WTC11 (cell line): ENCODE measurements at regions not wholly inside any gene's neighbourhood (a gene's known extent, or its start where the extent isn't known, plus 50 kb on each side); places are given as distances from the start of the nearest gene placed in this dataset.

Source experiments
- ATF1 ChIP-seq: sonication (generic); formaldehyde crosslinking; IDR thresholded peaks from 2 replicates; pipeline ENCODE4 v1.8.1; 2023; ENCODE audit warnings: mild to moderate bottlenecking, moderate library complexity, missing genetic modification reagents
- CREB1 ChIP-seq: sonication (generic); formaldehyde crosslinking; IDR thresholded peaks from 2 replicates; pipeline ENCODE4 v1.8.0; 2023; ENCODE audit warnings: mild to moderate bottlenecking, missing genetic modification reagents
- ELF4 ChIP-seq: sonication (generic); formaldehyde crosslinking; IDR thresholded peaks from 2 replicates; pipeline ENCODE4 v1.8.1; 2022; ENCODE audit warnings: low read depth, mild to moderate bottlenecking, moderate library complexity, missing genetic modification reagents
- FOXJ3 ChIP-seq: sonication (generic); formaldehyde crosslinking; IDR thresholded peaks from 2 replicates; pipeline ENCODE4 v1.9.0; 2021; ENCODE audit warnings: missing genetic modification reagents, mild to moderate bottlenecking, borderline replicate concordance
- FOXK1 ChIP-seq: sonication (generic); formaldehyde crosslinking; IDR thresholded peaks from 2 replicates; pipeline ENCODE4 v1.8.0; 2022; ENCODE audit warnings: mild to moderate bottlenecking, moderate library complexity, missing genetic modification reagents
- GABPB1 ChIP-seq: sonication (generic); formaldehyde crosslinking; IDR thresholded peaks from 2 replicates; pipeline ENCODE4 v1.8.1; 2023; ENCODE audit warnings: mild to moderate bottlenecking, missing genetic modification reagents
- MLX ChIP-seq: sonication (generic); formaldehyde crosslinking; IDR thresholded peaks from 2 replicates; pipeline ENCODE4 v1.8.1; 2023; ENCODE audit warnings: mild to moderate bottlenecking, missing genetic modification reagents, moderate library complexity
- MXD4 ChIP-seq: fragments of 250-450 bp; sonication (Bioruptor Pico); IDR thresholded peaks from 2 replicates; pipeline ENCODE4 v1.8.0; 2021; ENCODE audit warnings: mild to moderate bottlenecking, moderate library complexity, borderline replicate concordance
- NFATC4 ChIP-seq: fragments of 250-450 bp; sonication (Bioruptor Pico); IDR thresholded peaks from 2 replicates; pipeline ENCODE4 v1.9.0; 2021; ENCODE audit warnings: mild to moderate bottlenecking
- PREB ChIP-seq: sonication (generic); formaldehyde crosslinking; IDR thresholded peaks from 2 replicates; pipeline ENCODE4 v1.8.1; 2022; ENCODE audit warnings: mild to moderate bottlenecking, missing genetic modification reagents, moderate library complexity, borderline replicate concordance
- SP1 ChIP-seq: sonication (generic); formaldehyde crosslinking; conservative IDR thresholded peaks from 2 replicates; pipeline ENCODE4 v1.8.1; 2022; ENCODE audit warnings: missing genetic modification reagents
- TCF7 ChIP-seq: sonication (generic); formaldehyde crosslinking; IDR thresholded peaks from 2 replicates; pipeline ENCODE4 v1.8.0; 2022; ENCODE audit warnings: mild to moderate bottlenecking, low read depth, missing genetic modification reagents, moderate library complexity
- TEAD4 ChIP-seq: sonication (generic); formaldehyde crosslinking; IDR thresholded peaks from 2 replicates; pipeline ENCODE4 v1.8.0; 2022; ENCODE audit warnings: mild to moderate bottlenecking, missing genetic modification reagents
- ZMAT4 ChIP-seq: fragments of 250-450 bp; sonication (Bioruptor Pico); IDR thresholded peaks from 2 replicates; pipeline ENCODE4 v1.9.0; 2021; ENCODE audit warnings: mild to moderate bottlenecking
- ZNF219 ChIP-seq: sonication (generic); formaldehyde crosslinking; IDR thresholded peaks from 2 replicates; pipeline ENCODE4 v1.8.0; 2023; ENCODE audit warnings: missing genetic modification reagents, mild to moderate bottlenecking, borderline replicate concordance
- ZNF281 ChIP-seq: sonication (generic); formaldehyde crosslinking; IDR thresholded peaks from 2 replicates; pipeline ENCODE4 v1.8.0; 2023; ENCODE audit warnings: mild to moderate bottlenecking, missing genetic modification reagents
- ZNF532 ChIP-seq: fragments of 250-450 bp; sonication (Bioruptor Pico); IDR thresholded peaks from 2 replicates; pipeline ENCODE4 v1.9.0; 2021; ENCODE audit warnings: mild to moderate bottlenecking, borderline replicate concordance
- ZSCAN18 ChIP-seq: fragments of 250-450 bp; sonication (Bioruptor Pico); IDR thresholded peaks from 2 replicates; pipeline ENCODE4 v2.1.2; 2022; ENCODE audit warnings: mild to moderate bottlenecking, moderate library complexity
- TF ChIP-seq, protein P1 (sequence below): sonication (generic); formaldehyde crosslinking; IDR thresholded peaks from 2 replicates; pipeline ENCODE4 v1.8.1; 2023; ENCODE audit warnings: mild to moderate bottlenecking, missing genetic modification reagents
- TF ChIP-seq, protein P2 (sequence below): fragments of 250-450 bp; sonication (Bioruptor Pico); IDR thresholded peaks from 2 replicates; pipeline ENCODE4 v1.9.0; 2021; ENCODE audit warnings: mild to moderate bottlenecking
- TF ChIP-seq, protein P3 (sequence below): fragments of 250-450 bp; sonication (Bioruptor Pico); IDR thresholded peaks from 2 replicates; pipeline ENCODE4 v1.9.0; 2021; ENCODE audit warnings: moderate library complexity, mild to moderate bottlenecking, inconsistent platforms, borderline replicate concordance

- TF ChIP-seq ZNF532 (no peak), ZSCAN18 (CRISPR knock-in tag) (no peak), ZNF281 (CRISPR knock-in tag) (peak; percentile 38; the same call in 1 of the 2 replicates), CREB1 (CRISPR knock-in tag) (peak; percentile 79), TCF7 (CRISPR knock-in tag) (0 out of 2 replicates have a peak, but pooled peaks have one; percentile 57), TEAD4 (CRISPR knock-in tag) (0 out of 2 replicates have a peak, but pooled peaks have one; percentile 42), ELF4 (CRISPR knock-in tag) (0 out of 2 replicates have a peak, but pooled peaks have one; percentile 79), FOXJ3 (no peak), MLX (no peak), ZNF219 (CRISPR knock-in tag) (0 out of 2 replicates have a peak, but pooled peaks have one; percentile 63), GABPB1 (no peak), MXD4 (no peak), PREB (no peak), FOXK1 (peak; percentile 81; the same call in 1 of the 2 replicates), NFATC4 (CRISPR knock-in tag) (no peak), ATF1 (CRISPR knock-in tag) (no peak), ZMAT4 (CRISPR knock-in tag) (no peak), SP1 (CRISPR knock-in tag) (peak; percentile 53; the same call in 1 of the 2 replicates)
- TF ChIP-seq, protein P1, sequence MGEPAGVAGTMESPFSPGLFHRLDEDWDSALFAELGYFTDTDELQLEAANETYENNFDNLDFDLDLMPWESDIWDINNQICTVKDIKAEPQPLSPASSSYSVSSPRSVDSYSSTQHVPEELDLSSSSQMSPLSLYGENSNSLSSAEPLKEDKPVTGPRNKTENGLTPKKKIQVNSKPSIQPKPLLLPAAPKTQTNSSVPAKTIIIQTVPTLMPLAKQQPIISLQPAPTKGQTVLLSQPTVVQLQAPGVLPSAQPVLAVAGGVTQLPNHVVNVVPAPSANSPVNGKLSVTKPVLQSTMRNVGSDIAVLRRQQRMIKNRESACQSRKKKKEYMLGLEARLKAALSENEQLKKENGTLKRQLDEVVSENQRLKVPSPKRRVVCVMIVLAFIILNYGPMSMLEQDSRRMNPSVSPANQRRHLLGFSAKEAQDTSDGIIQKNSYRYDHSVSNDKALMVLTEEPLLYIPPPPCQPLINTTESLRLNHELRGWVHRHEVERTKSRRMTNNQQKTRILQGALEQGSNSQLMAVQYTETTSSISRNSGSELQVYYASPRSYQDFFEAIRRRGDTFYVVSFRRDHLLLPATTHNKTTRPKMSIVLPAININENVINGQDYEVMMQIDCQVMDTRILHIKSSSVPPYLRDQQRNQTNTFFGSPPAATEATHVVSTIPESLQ, result no peak
- TF ChIP-seq, protein P2, sequence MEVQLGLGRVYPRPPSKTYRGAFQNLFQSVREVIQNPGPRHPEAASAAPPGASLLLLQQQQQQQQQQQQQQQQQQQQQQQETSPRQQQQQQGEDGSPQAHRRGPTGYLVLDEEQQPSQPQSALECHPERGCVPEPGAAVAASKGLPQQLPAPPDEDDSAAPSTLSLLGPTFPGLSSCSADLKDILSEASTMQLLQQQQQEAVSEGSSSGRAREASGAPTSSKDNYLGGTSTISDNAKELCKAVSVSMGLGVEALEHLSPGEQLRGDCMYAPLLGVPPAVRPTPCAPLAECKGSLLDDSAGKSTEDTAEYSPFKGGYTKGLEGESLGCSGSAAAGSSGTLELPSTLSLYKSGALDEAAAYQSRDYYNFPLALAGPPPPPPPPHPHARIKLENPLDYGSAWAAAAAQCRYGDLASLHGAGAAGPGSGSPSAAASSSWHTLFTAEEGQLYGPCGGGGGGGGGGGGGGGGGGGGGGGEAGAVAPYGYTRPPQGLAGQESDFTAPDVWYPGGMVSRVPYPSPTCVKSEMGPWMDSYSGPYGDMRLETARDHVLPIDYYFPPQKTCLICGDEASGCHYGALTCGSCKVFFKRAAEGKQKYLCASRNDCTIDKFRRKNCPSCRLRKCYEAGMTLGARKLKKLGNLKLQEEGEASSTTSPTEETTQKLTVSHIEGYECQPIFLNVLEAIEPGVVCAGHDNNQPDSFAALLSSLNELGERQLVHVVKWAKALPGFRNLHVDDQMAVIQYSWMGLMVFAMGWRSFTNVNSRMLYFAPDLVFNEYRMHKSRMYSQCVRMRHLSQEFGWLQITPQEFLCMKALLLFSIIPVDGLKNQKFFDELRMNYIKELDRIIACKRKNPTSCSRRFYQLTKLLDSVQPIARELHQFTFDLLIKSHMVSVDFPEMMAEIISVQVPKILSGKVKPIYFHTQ, result no peak
- TF ChIP-seq, protein P3, sequence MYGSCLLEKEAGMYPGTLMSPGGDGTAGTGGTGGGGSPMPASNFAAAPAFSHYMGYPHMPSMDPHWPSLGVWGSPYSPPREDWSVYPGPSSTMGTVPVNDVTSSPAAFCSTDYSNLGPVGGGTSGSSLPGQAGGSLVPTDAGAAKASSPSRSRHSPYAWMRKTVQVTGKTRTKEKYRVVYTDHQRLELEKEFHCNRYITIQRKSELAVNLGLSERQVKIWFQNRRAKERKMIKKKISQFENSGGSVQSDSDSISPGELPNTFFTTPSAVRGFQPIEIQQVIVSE, result no peak
Observed at GRCh38 chr14:101705733-101706508, 55.6 kb upstream of the PPP2R5C start (continued).
